HG02623 (cell line): ENCODE measurements at regions not wholly inside any gene's neighbourhood (a gene's known extent, or its start where the extent isn't known, plus 50 kb on each side); places are given as distances from the start of the nearest gene placed in this dataset.

ENCODE experiments used
- ATAC-seq: cut with Tn5 transposase; IDR thresholded peaks from one replicate; pipeline ENCODE4 v1.9.1; 2021; ENCODE audit warnings: moderate library complexity; ENCODE audit not compliant: unreplicated experiment

DNA sequence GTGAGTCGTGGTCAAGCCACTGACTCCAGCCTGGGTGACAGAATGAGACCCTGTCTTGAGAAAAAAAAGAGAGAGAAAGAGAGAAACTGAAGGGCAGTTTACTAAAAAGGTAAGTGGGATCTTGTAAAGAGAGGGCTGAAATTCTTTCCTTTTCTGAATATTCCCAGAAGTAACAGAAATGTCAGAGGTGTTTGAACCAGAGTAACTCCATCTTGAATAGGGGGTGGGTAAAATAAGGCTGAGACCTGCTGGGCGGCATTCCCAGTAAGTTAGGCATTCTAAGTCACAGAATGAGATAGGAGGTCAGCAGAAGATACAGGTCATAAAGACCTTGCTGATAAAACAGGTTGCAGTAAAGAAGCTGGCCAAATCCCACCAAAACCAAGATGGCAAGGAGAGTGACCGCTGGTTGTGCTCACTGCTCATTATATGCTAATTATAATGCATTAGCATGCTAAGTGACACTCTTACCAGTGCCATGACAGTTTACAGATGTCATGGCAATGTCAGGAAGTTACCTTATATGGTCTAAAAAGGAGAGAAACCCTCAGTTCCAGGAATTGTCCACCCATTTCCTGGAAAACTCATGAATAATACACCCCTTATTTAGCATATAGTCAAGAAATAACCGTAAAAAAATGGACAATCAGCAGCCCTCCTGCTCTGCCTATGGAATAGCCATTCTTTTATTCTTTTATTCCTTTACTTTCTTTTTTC is 1334.3 kb upstream of the ZEB2 start:
- ATAC-seq, result no peak

DNA sequence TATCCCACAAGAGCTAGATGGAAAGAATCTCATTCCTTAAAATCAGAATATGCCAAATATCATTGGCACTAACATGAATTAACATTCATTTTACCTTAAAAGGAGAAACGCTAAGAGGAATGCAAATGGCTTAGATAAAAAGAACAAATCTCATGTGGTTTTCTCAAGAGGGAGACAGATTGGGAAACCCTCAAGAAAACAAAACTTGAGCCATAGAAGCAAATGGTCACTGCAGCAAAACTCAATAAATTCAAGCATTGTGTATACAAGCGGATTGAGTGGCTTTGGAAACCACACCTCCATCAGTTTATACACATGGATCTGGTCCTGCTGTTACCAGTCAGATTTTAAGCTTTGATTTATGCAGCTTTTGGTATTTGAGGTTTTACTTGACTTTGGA is 1331.8 kb upstream of the ZEB2 start:
- ATAC-seq, result no peak

DNA sequence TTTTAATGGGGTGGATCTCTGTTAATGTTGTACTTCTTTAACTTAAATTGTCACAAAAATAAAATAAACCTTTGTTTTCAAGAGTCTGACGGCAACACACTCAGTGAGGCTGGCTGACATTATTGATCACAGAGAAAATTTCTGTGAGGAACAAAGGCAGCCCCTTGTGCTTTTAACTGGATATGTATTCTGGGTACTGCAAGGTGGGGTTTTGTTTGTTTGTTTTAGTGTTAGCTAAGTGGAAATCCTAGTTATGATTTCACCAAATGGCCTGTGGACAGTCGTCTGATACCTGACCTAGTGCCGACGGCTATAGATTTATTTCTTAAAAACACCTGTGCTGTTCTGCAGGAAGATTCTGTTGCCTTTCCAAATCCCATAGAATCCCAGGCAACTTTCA is 1329.5 kb upstream of the ZEB2 start:
- no peak for ATAC-seq

DNA sequence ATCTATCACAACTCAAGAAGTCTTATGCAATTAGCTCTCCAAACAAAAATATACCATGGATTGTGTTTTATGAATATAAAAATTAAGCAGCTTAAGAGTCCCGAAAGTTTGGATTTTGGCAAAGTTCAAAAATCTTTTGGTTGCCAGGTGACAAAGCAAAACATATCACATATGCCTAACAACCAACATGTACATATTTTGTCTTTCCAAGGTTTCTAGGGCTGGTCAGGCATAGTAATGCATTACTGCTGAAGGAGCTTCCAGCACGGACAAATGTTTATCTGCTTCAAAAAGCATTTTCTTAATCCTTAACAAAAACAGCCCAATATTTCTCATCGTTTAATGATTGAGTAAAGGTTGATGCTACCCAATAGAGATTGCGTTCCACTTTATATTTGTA is 1327.1 kb upstream of the ZEB2 start:
- ATAC-seq, result no peak

DNA sequence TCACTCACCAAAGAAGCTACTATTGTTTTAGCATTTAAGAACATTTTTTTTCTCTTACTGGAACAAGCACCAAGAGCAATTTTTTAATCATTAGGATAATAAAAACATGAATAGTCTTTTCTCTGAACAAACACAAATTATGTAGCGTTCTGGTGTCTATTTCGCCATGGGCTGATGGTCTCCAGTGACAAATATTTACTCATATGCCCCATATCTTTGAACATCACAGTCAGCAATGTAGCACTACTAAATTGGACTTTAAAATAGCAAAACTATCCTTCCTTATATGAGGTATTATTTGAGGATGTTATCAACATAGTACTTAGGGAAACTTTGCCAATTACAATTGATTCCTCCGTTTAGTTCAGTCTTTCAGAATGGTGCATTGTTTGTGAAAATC is 1326.0 kb upstream of the ZEB2 start:
- no peak for ATAC-seq

DNA sequence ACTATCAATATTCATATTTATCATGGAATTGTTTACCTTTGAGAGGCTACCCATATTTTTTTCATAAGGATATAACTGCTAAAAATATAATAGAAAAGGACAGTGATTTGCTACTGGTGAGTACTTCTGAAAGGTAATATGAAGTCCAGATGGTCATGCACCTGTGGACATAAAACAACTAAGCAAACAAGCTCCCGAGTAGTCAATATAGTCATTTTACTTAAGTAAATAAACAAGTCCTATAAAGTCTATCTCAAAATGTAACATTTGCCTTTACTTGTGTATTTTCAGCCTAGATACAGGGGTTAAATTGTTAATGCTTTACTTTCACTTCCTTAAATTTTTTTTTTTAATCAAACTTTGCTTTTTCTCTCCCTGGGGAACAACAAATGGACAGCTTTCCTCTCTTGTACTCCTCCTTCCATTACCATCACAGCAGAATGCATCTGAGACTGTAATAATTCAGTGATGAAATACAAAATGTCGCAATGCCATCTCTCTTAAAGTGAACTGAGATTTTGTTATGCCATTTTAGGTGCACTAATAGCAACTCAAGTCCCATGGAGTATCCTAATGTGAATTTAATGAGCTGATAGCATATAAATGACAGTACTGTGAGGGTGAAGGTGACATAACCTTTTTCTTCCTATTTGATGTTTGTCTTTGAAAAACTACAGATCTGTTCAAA is 1325.4 kb upstream of the ZEB2 start:
- no peak for ATAC-seq

DNA sequence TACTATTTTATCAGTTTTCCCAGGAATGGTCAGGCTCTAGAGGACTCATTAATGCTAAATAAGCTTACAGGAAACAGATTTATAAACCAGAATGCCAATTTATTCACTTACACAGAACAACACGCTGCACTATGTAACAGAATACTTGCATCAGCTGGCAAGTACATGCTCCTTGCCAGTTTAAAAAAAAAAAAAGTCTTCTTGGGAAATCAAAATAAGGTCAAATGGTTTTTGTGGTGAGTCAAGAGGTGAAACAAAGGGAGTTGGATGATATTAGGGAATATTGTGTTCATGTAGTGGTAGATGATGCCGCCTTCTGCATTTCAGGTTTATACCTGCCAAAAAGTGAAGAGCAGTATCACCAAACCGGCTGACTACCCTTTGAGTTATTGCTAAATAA is 1322.1 kb upstream of the ZEB2 start:
- ATAC-seq, result no peak

DNA sequence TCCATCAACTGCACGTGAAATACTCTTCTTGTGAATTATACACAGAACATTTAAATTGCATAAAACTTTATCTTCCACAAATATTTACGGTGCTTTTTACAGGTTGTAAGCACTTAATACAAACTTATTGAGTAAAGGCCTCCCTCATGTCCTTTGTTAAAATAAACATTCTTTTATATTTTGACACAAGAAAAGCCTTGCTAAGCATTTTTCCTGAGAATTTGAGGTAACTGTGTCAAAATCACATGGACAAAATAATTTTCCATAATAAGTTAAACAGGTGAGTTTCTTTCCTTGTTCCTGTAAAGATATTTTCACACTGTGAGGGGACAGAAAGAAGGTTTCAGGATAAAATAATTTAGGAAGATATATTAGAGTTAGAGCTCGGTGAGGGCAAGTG is 1317.1 kb upstream of the ZEB2 start:
- no peak for ATAC-seq

DNA sequence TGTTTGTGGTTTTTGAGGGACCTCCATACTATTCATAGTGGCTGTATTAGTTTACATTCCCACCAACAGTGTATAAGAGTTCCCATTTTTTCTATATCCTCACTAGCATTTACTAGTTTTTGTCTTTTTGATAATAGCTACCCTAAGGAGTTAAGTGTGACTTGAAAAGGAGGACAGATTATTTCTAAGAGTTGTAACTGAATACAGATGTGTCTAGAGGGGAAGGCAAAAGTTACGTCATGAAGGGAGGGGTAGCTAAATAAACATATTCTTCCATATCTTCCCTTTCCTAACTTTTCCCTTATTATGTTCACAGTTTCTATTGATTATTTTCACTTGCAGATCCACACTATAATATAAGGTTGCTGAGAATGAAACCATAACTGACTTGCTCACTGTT is 1315.7 kb upstream of the ZEB2 start:
- ATAC-seq, result no peak

DNA sequence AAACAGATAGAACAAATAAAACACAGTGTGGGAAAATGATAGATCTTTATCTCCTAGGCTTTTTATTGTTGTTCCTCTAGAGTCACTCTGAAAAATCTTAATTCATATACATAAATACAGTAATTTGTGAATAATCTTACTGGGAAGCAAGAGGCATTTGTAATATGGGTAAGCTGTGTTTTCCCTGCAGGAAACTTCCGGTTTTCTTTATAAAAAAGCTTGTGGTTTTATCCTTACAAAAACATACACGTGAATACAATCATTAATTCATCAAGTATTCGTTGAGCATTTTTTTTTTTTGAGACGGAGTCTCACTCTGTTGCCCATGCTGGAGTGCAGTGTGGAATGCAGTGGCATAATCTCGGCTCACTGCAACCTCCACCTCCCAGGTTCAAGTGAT is 1312.8 kb upstream of the ZEB2 start:
- no peak for ATAC-seq

DNA sequence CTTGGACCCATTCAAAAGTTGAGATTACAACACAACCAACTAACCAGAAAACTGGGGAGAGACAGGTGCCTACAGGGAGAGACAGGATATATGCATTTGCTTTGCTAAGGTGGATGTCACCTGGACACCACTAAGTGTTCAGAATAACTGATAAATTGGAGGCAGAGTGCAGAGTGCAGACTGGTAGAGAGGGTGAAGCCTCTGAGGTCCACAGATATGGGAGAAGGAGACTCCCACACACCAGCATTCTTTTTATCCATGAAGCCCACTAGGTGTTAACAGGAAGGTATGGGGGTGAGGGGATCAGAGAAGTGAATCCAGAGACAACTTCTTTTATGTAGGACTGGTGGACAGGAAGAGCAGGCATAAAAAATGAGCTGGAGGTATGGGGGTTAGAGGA is 1310.0 kb upstream of the ZEB2 start:
- no peak for ATAC-seq

DNA sequence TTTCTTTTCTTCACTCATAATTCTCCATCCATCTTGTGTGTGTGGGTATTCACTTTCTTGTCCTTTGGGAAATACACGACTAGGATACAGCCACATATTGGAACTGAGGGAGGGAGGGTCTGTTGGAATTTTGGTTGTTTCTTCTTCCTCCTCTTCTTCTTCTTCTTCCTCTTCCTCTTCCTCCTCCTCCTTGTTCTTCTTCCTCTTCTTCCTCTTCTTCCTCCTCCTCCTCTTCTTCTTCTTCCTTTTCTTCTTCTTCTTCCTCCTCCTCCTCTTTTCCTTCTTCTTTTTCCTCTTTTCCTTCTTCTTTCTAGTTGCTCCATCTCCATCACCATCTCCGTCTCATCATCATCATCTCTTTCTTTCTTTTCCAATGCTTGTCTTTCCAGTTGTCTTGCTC is 1307.3 kb upstream of the ZEB2 start:
- no peak for ATAC-seq

DNA sequence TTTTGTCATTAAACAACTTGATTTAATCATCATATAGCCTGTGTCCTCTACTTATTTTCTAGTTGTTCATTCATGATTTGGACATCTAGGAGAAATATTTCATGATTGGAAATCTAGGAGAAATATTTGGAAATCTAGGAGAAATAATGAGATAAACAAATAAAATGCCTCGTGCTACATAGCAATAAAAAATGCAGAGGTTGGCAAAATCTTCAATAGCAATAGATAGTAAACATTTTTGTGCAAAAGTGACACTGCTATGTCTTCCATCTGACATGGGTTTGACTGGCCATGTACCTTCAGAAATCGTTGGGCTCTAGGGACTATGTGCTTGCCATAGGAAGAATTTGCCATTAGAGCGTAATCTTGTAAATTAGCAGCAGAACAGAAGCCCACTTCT is 1304.5 kb upstream of the ZEB2 start:
- ATAC-seq, result no peak

DNA sequence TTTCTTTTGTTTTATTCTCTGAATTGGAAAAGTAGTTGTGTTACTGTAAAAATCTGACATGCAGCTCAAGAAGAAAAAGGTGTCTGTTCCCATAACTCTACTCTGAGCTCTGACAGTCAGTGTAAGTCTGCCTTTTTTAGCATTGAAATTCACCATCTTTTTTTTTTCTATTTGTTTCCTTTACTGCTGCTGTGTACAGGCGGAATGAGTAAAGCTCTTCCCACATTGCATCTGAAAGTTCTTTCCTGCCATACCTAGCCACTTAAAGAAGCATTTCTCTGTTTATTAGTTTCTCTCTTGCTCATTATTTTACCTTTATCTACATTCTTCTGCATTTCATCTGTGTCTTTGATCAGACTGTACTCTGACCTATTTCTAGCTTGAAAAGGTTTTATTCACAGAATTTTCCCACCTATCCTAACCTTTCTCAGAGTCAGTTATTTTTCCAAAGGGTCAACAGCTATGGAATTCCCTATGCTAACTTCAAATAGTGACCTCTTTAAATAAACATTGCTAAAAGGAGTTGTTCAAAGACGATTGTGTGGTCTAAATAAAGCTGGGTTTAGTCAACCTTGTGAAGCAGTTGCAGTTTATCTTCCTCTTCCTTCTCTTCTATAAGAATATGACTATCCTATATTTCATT is 1303.1 kb upstream of the ZEB2 start:
- ATAC-seq, result no peak

DNA sequence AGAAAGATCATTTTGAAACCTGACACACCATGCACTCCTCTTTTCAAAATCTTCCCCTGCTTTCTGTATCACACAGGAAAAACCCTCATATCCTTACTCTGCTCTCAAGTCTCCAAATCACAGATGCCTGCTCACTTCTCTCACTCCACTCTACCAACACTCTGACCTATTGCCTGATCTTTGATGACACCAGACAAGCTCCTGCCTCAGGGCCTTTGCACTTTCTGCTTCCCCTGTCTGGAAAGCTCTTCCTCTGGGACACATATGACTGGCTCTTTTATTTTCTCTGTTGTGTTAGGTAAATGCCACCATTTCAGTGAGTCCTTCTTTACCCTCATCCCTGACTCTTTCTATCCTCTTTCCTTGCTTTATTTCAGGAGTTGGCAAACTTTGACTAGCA is 1300.7 kb upstream of the ZEB2 start:
- no peak for ATAC-seq

DNA sequence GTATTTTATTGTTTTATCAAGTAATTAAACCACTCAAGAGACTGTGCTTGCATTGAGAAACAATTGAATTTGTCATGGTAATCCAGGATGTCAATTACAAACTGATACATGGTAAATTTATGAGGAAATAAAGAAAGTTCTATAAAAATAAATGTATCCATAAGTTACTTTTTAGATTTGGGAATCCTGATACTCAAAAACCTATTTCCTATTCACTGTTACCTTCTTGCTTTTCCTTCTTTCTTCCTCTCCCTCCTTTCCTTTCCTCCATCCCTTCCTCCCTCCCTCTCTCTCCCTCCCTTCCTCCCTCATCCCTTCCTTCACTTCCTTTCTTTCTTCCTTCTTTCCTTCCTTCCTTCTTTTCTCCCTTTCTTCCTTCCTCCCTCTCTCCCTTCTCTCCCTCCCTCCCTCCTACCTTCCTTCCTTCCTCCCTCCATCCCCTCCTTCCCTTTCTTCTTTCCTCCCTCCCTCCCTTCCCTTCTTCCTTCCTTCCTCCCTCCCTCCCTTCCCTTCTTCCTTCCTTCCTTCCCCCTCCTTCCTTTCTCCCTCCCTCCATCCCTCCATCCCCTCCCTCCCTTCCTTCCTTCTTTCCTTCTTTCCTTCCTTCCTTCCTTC is 1299.1 kb upstream of the ZEB2 start:
- no peak for ATAC-seq

DNA sequence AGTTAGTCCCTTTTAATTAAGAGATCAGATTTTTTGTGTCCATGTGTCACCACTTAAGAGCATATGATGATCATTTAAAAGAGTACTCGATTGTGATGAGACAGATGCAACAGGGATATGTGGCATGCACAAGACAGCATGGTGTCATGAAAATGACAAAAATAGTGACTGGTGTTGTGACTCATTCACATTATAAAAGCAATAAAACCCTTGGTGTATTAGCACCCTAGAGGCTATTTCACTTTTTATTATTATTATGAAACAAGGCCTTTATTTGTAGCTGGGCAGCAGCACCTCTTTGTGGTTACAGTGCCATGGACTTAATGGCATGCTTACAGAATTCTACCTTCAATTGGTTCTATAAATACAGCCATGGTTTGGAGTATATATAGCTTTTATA is 1296.0 kb upstream of the ZEB2 start:
- ATAC-seq, result no peak

DNA sequence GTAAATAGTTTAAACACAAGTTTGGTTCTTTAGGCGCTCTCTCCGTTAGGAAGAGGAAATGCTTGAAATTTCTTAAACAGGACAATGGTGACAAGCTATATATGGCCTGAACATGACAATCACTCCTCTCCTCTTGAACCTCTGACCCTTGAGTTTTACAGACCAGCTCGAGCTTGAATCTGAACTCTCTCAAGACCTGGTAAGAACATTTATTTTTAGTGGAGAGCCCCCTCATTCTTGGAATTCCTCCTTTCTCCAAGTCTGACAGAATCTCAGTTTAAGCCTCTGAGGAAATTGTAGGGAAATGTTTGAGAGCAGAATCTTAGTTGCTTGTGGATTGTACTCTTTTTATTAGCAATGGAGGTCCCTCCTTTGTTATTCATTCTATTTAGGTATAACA is 1293.6 kb upstream of the ZEB2 start:
- no peak for ATAC-seq

DNA sequence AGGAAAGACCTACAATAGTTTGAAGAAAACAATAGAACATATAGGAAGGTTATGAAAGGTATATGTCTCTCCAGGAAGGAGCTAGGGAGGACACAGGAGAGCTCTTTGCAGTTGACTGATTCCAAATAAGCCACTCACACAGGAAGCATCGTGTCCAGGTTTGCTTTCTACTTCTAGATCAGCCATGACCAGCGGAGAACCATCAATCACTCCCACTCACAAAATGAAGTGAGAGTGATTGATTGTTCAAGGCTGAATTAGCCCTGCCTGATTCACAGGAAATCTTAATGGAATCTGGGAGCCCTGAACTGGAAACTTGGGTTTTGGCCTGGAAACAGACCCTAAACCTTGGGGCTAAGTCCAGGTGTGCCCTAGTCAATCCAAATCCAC is 1292.2 kb upstream of the ZEB2 start:
- ATAC-seq, result no peak

DNA sequence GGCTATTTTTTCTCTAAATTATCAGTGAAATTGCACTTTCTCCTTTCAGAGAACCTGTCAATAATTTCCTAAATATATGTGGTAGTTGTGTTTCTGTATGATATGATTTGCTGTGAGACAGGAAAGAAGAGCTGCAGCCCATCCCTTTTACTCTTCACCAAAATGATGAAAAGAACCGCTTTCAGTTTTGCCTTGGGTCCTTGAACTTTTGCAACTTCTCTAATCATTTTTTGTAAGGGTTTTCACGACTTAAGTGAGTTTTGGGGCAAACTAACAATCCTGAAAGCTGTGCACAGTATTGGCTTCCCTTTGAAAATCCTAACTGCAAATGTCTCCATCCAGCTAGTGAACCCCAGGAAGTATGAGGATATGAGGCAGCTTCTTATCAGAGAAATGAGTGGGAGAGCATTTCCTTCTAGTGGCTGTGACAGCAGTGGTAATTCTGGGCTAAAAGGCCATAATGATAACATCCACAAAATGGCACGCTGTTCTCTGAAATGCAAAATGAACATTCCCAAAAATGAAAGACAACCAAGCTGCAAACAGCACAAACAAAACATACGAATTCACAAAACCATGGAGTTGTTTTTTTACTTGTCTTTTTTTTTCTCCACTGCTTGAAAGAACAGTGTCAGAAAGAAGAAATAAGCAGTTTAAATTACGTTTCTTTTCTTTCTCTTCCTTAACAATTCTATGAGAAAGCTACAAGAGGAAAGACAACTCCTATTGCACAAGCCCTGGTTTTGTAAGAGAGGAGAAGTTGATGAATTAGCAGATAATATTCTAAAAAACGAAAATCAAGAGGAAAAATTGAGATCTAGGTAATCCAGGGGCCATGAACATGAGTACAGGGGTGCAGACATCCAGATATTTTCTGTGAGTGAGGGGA is 1291.6 kb upstream of the ZEB2 start:
- ATAC-seq, result no peak

DNA sequence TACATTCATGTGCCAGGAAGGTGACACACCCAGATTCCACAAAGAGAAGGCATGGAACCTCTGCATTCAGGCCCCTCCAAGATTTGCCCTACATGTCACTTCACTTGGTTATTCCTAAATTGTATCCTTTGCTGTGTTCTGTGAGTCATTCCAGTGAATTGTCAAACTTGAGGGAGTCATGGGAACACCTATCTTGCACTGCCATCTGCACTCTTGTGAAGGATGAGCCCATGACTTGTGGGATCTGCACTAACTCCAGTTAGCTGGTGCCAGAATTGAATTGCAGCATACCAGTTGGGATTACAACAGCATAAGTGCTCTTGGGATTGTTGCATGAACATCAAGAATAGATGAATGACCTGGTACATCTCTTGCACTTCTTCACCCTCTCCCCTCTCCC is 1288.0 kb upstream of the ZEB2 start:
- no peak for ATAC-seq
